Cardiac muscle cell (in vitro differentiated cells and primary cell): ENCODE measurements at regions not wholly inside any gene's neighbourhood (a gene's known extent, or its start where the extent isn't known, plus 50 kb on each side); places are given as distances from the start of the nearest gene placed in this dataset.

Experiments
- DNase-seq, 2 donors: peaks; one replicate each; pipeline versions ENCODE4 v3.0.0 to v3.0.0-alpha.2; 2010 to 2017; ENCODE audit warnings: low read depth in 1 of 2, low spot score in 1 of 2
- H3K27ac ChIP-seq: fragments of 200-600 bp; sonication (generic); 2 replicates; pipeline ENCODE4 v1.5.1; 2016
- H3K27me3 ChIP-seq: fragments of 200-600 bp; sonication (generic); 2 replicates; pipeline ENCODE4 v1.6.0; 2016; ENCODE audit warnings: control low read depth
- H3K36me3 ChIP-seq: fragments of 200-600 bp; sonication (generic); 2 replicates; pipeline ENCODE4 v1.5.1; 2016; ENCODE audit warnings: control low read depth
- H3K4me1 ChIP-seq: fragments of 200-600 bp; sonication (generic); 2 replicates; pipeline ENCODE4 v1.8.1; 2017; ENCODE audit warnings: low read depth, mild to moderate bottlenecking, mixed run types
- H3K4me3 ChIP-seq: fragments of 200-600 bp; sonication (generic); 2 replicates; pipeline ENCODE4 v1.5.1; 2016; ENCODE audit warnings: mild to moderate bottlenecking
- H3K9me3 ChIP-seq: fragments of 200-600 bp; sonication (generic); 2 replicates; pipeline ENCODE4 v1.5.1; 2017; ENCODE audit warnings: low read depth, mild to moderate bottlenecking, control low read depth
- TF ChIP-seq, protein P1 (sequence below): IDR thresholded peaks from 2 replicates; pipeline ENCODE4 v1.5.1; 2012; ENCODE audit warnings: low read depth, mild to moderate bottlenecking, low read length

DNA sequence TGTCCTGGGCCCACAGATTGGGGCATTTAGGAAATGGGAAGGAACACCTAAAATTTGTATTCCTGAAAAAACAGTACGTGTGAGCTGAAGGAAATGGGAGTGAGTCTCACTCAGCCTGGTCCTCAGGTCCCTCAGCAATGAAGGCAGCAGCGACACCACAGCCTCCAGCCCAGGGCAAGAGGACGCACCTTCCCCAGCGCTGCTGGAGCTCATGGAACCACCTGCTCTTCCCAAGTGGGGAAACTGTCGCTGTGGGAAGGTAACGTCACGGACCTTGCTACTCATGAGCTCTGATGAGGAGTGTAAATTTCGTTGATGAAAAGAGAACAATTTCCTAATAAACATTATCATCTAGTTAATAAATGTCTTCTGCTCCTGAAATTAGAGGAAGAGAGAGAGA is 323.6 kb downstream of the EIPR1 start:
- Histone ChIP-seq H3K27ac (no peak overlapping the region), H3K27me3 (no peaks in the 10 kb centered on the region), H3K9me3 (no peaks in the 10 kb centered on the region), H3K4me3 (no peak overlapping the region), H3K36me3 (no peaks in the 10 kb centered on the region), H3K4me1 (no peaks in the 10 kb centered on the region)
- TF ChIP-seq, protein P1, sequence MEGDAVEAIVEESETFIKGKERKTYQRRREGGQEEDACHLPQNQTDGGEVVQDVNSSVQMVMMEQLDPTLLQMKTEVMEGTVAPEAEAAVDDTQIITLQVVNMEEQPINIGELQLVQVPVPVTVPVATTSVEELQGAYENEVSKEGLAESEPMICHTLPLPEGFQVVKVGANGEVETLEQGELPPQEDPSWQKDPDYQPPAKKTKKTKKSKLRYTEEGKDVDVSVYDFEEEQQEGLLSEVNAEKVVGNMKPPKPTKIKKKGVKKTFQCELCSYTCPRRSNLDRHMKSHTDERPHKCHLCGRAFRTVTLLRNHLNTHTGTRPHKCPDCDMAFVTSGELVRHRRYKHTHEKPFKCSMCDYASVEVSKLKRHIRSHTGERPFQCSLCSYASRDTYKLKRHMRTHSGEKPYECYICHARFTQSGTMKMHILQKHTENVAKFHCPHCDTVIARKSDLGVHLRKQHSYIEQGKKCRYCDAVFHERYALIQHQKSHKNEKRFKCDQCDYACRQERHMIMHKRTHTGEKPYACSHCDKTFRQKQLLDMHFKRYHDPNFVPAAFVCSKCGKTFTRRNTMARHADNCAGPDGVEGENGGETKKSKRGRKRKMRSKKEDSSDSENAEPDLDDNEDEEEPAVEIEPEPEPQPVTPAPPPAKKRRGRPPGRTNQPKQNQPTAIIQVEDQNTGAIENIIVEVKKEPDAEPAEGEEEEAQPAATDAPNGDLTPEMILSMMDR: no peak
- DNase-seq: no peak

DNA sequence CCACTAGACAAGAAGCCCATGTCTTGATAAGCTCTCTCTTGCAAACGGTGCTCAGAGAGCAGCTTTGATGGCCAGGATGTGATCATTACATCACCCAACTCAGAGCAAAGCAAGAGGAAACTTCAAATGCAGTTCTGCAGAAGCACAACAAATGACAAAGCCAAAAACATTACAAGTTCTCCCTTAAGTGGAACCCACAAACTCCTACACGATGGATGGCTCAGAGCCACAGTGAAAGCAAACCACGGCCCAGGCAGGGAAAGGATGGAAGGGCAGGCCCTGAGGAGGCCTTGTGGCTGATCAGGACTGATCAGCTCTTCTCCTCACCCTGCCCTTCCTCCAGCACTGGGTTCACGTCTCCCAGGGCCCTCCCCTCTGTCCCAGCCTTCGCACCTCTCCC is 326.4 kb downstream of the EIPR1 start:
- H3K27me3 ChIP-seq: no peaks in the 10 kb centered on the region
- no peak for DNase-seq
- H3K4me1 ChIP-seq: no peaks in the 10 kb centered on the region
- H3K27ac ChIP-seq: no peak overlapping the region
- no peaks in the 10 kb centered on the region for H3K9me3 ChIP-seq
- no peak overlapping the region for H3K4me3 ChIP-seq
- TF ChIP-seq, protein P1: no peak
- no peaks in the 10 kb centered on the region for H3K36me3 ChIP-seq

DNA sequence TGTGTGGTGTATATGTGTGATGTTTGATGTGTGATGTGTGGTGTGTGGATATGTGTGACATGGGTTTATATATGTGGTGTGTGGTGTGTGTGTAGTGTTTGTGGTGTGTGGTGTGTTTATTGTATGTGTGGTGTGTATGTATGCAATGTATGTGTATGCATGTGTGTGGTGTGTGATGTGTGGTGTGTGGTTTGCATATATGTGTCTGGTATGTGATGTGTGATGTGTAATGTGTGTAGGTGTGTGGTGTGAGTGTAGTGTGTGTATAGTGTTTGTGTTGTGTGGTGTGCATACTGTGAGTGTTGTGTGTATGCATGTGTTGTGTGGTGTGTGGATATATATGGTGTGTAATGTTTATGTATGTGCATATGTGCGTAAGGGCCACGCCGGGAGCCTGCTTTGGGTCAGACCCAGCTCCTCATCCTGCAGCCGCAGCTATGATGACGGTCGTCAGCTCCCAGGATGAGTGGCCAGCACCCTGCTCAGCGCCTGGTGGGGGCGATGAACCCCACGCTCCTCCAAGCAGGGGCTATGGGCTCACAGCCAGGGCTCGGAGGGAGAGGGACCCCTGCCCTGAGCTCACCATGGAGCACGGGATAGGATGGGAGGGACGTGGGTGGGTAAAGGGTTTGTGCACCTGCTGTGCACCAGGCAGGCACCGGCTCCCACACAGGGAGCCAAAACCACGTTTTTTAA is 331.3 kb downstream of the EIPR1 start:
- Histone ChIP-seq H3K27ac (no peak overlapping the region), H3K4me3 (no peak overlapping the region), H3K27me3 (no peaks in the 10 kb centered on the region), H3K9me3 (no peaks in the 10 kb centered on the region), H3K36me3 (no peaks in the 10 kb centered on the region), H3K4me1 (no peaks in the 10 kb centered on the region)
- TF ChIP-seq, protein P1: no peak
- no peak for DNase-seq

DNA sequence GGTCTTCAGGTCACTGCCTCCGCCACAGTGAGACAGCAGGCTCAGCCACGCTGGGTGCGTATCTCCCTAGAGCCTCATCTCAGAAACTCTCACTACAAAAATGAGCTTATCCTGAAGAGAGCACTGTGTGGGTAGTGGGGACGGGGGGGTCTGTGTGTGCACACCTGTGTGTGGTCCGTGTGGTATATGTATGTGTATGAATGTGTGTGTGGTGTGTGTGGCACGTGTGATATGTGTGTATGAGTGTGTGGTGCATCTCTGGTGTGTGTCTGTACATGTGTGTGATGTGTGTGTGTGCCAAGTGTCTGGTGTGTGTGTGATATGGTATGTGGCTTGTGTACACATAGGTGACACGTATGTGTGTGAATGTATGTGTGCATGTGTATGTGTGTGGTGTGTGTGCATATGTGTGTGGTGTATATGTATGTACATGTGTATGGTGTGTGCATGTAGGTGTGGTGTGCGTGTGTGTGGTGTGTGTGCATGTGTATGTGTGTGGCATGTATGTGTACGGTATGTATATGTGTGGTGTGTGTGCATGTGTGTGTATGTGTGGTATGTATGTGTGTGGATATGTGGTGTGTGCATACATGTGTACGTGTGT is 332.2 kb downstream of the EIPR1 start:
- TF ChIP-seq, protein P1: no peak
- Histone ChIP-seq H3K27ac (no peak overlapping the region), H3K36me3 (no peaks in the 10 kb centered on the region), H3K4me1 (no peaks in the 10 kb centered on the region), H3K4me3 (no peak overlapping the region), H3K27me3 (no peaks in the 10 kb centered on the region), H3K9me3 (no peaks in the 10 kb centered on the region)
- no peak for DNase-seq

DNA sequence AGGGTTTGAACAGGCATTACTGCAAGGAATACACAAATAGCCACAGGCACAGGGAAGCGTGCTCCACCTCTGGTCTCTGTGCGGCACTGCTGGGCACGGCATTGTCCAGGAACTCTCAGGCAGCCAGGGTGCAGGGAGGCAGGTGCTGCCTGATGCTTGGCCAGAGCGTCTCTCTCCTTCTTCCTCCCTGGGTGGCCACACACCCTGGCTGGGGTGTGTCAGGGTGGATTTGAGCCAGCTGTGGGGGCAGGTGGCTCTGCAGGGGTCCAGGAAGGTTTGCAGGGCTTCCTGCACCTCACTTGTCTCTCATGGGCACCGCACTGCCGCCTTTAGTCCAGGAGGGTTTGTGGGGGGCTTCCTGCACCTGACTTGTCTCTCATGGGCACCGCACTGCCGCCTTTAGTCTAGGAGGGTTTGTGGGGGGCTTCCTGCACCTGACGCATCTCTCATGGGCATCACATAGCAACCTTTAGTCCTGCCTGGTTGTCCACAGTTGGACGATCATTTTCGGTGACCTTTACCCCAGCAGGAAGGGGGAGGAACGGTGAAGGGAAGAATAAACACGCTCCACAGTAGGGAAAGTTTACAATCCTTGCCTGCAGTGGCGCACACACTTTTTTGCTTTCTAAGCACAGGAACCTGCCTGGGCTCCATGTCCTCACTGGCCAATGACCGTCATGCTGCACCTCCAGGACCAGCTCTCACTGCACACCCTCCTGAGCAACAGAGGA is 332.9 kb downstream of the EIPR1 start:
- Histone ChIP-seq H3K27ac (no peak overlapping the region), H3K4me3 (no peak overlapping the region), H3K36me3 (no peaks in the 10 kb centered on the region), H3K9me3 (no peaks in the 10 kb centered on the region), H3K27me3 (no peaks in the 10 kb centered on the region), H3K4me1 (no peaks in the 10 kb centered on the region)
- DNase-seq: no peak
- TF ChIP-seq, protein P1: no peak
